LNCaP clone FGC (cell line): ENCODE measurements at regions not wholly inside any gene's neighbourhood (a gene's known extent, or its start where the extent isn't known, plus 50 kb on each side); places are given as distances from the start of the nearest gene placed in this dataset.

Source experiments
- DNase-seq: peaks from one replicate; pipeline ENCODE4 v3.0.0-alpha.2; 2011; ENCODE audit warnings: low read depth
- H3K4me3 ChIP-seq: 2 replicates; pipeline ENCODE4 v1.5.1; 2011; ENCODE audit warnings: mild to moderate bottlenecking, low read depth, low read length, control low read depth
- CTCF ChIP-seq: IDR thresholded peaks from 2 replicates; pipeline ENCODE4 v1.5.1; 2012; ENCODE audit warnings: mild to moderate bottlenecking; ENCODE audit not compliant: control insufficient read depth, insufficient read depth; ENCODE audit errors: extremely low read depth

GRCh38 chr20:43285170-43285569, 95.5 kb upstream of the PTPRT start:
- TF ChIP-seq CTCF: no peak
- DNase-seq: no peak
- H3K4me3 ChIP-seq: no peak overlapping the region

GRCh38 chr20:43284486-43284885, 94.8 kb upstream of the PTPRT start:
- DNase-seq: no peak
- TF ChIP-seq CTCF: no peak
- H3K4me3 ChIP-seq: no peak overlapping the region

GRCh38 chr20:43283126-43283525, 93.4 kb upstream of the PTPRT start:
- no peak for DNase-seq
- no peak overlapping the region for H3K4me3 ChIP-seq
- no peak for TF ChIP-seq CTCF

GRCh38 chr20:43271980-43272379, 82.3 kb upstream of the PTPRT start:
- no peak for TF ChIP-seq CTCF
- H3K4me3 ChIP-seq: no peak overlapping the region
- no peak for DNase-seq

- H3K4me3 ChIP-seq: no peak overlapping the region
- no peak for TF ChIP-seq CTCF
- no peak for DNase-seq
These were observed 75.7 kb upstream of the PTPRT start for GRCh38 chr20:43265449-43265848.

GRCh38 chr20:43263226-43263625, 73.5 kb upstream of the PTPRT start:
- TF ChIP-seq CTCF: no peak
- no peak for DNase-seq
- H3K4me3 ChIP-seq: no peak overlapping the region

- no peak overlapping the region for H3K4me3 ChIP-seq
- DNase-seq: no peak
- TF ChIP-seq CTCF: no peak
These were observed 72.6 kb upstream of the PTPRT start for GRCh38 chr20:43262341-43262740.
